ENCODE measurements at regions not wholly inside any gene's neighbourhood (a gene's known extent, or its start where the extent isn't known, plus 50 kb on each side); places are given as distances from the start of the nearest gene placed in this dataset.

DNA sequence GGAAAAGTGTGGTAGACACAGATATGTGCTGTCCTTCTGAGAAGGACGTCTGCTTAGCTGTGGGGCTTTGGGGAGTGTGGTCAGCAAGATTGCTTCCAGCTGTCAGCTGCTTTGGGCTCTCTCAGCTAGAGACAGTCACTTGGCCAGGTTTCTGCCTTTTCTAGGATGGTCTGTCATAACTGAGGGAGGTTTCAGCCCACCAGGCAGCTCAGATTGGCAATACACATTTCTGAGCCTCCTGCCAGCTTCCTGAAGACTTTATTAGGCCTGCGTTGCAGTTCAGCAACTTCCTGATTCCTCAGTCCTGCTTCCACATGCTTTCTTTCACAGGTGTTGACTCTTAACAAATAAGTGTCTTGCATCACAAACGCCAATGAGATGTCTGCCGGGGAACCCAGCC lies 286.5 kb downstream of the SQOR start:
- TF ChIP-seq POLR2A (IDR thresholded peaks at IDR 0.05), result no peak
- TF ChIP-seq, protein P1, sequence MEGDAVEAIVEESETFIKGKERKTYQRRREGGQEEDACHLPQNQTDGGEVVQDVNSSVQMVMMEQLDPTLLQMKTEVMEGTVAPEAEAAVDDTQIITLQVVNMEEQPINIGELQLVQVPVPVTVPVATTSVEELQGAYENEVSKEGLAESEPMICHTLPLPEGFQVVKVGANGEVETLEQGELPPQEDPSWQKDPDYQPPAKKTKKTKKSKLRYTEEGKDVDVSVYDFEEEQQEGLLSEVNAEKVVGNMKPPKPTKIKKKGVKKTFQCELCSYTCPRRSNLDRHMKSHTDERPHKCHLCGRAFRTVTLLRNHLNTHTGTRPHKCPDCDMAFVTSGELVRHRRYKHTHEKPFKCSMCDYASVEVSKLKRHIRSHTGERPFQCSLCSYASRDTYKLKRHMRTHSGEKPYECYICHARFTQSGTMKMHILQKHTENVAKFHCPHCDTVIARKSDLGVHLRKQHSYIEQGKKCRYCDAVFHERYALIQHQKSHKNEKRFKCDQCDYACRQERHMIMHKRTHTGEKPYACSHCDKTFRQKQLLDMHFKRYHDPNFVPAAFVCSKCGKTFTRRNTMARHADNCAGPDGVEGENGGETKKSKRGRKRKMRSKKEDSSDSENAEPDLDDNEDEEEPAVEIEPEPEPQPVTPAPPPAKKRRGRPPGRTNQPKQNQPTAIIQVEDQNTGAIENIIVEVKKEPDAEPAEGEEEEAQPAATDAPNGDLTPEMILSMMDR (IDR thresholded peaks at IDR 0.05), result no peak

Measured in lower leg skin (tissue), 3 donors.